GM12872 (cell line): ENCODE measurements at regions not wholly inside any gene's neighbourhood (a gene's known extent, or its start where the extent isn't known, plus 50 kb on each side); places are given as distances from the start of the nearest gene placed in this dataset.

Experiments
- TF ChIP-seq, protein P1 (sequence below): IDR thresholded peaks from 3 replicates; pipeline ENCODE4 v1.5.1; 2011; ENCODE audit warnings: low read depth, mild to moderate bottlenecking, low read length, moderate library complexity; ENCODE audit not compliant: insufficient read depth

- TF ChIP-seq, protein P1, sequence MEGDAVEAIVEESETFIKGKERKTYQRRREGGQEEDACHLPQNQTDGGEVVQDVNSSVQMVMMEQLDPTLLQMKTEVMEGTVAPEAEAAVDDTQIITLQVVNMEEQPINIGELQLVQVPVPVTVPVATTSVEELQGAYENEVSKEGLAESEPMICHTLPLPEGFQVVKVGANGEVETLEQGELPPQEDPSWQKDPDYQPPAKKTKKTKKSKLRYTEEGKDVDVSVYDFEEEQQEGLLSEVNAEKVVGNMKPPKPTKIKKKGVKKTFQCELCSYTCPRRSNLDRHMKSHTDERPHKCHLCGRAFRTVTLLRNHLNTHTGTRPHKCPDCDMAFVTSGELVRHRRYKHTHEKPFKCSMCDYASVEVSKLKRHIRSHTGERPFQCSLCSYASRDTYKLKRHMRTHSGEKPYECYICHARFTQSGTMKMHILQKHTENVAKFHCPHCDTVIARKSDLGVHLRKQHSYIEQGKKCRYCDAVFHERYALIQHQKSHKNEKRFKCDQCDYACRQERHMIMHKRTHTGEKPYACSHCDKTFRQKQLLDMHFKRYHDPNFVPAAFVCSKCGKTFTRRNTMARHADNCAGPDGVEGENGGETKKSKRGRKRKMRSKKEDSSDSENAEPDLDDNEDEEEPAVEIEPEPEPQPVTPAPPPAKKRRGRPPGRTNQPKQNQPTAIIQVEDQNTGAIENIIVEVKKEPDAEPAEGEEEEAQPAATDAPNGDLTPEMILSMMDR, result no peak
Measured at GRCh38 chr3:88226910-88227309, 77.2 kb downstream of the C3orf38 start.

GRCh38 chr3:88230638-88231037, 80.9 kb downstream of the C3orf38 start:
- TF ChIP-seq, protein P1, result no peak

DNA sequence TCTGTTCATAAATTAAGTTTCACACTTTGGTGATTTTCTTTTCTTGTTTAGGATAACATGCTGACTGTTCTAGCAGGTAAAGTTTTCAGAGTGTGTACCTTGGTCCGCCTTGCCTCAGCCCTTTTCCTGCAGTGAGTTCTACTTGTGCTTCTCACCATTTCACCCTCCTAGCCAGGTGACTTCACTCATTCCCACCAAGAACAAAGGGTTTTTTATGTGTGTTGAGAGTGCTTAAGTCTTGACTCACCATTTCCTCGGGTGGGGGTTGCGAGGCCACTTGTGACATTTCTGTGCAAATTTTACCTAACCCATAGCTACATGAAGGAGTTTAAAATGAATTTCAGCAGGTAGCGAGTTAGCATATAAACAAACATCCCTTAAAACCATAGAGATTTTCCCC, 81.4 kb downstream of the C3orf38 start:
- TF ChIP-seq, protein P1, result no peak

GRCh38 chr3:88231632-88232031, 81.9 kb downstream of the C3orf38 start:
- TF ChIP-seq, protein P1, result no peak

- TF ChIP-seq, protein P1, result no peak
Measured at GRCh38 chr3:88235102-88235501, 85.3 kb downstream of the C3orf38 start.

DNA sequence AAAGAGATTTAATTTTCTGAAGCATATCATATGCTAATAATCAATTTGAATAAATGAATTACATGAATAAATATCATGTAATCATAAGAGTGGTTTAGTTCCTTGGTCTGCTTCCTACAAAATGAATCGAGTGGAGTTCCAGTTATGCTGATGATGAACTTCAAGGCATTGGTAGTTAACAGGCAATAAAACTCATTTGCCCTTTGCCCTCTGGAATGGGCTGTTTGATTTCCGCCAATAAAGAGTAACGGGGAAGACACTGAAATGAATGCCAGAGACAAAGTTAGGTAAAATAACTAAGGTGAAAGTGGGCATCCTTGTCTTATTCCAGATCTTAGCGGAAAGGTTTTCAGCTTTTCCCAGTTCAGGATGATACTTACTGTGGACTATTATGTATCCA, 90.1 kb downstream of the C3orf38 start:
- TF ChIP-seq, protein P1, result no peak

- TF ChIP-seq, protein P1, result no peak
Measured at GRCh38 chr3:88248658-88249057, 98.9 kb downstream of the C3orf38 start.

- TF ChIP-seq, protein P1, result no peak
Measured at GRCh38 chr3:88259045-88259444, 109.3 kb downstream of the C3orf38 start.
